ENCODE measurements at regions not wholly inside any gene's neighbourhood (a gene's known extent, or its start where the extent isn't known, plus 50 kb on each side); places are given as distances from the start of the nearest gene placed in this dataset.

DNA sequence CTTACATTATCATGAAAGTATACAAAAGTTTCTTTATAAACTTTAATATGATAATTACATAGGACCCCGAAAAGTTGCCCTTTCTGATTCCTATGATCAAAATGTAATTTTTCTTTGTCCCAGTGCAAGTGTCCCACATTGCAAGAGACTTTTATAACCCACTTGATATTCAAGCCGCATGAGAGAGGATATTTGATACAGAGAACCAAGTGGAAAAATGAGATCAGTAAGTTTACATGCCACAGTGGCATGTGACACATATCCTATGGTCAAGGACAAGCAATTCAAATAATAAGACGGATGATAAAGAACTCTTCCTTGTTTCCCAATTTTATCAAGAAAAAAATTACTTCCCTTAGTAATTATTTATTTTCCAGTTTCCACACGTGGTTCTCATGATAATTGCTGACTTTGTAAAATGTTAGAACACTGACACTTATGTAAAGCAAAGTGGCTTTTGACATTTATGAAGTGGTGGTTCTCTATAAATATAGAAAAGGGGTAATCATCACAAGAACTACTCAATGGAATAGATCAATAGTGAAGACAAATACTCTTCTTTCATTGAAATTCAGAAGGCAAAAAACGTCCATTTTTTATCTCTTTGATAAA is 273.7 kb upstream of the NOCT start:
- no peak for DNase-seq (ENCODE audit: low read depth)

DNA sequence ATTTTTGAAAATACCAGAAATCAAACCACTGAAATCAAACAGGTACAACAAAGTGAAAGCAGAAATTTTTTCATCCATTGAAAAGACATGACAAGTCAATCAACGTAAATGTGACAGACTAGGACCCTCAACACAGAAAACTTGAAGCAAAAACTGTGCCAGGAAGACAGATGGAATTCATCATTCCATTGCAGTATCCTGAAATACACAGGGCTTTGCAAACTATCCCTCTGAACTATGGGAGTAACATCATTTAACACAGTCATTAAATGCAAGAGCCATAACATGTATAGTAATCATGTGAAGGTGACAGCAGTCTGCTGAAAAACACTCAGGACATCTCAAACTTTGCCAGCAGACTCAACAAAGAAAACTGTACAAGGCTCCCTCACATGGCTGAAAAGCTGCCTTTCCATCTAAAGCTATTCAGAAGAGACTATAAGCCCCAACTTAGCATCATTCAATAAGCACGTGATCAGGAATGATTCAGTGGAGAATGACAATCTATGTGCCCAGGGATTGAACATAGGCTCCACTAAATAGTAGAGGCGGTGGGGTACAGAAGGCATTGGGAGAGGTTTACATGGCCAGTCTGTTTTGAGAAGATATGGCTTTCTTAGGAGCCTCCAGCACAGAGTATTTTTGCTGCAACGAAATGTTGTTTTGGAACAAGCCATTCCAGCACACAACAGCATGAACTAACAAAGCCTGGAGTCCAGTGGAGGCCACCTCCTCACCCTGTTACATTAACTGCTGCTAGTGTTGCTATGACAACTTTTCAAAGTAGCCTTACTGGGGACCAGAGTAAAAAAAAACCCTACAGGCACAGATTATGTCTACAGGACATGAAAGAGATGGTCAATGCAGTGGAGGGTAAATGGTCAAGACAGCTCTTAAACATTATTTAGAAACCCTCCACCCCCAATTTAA is 274.5 kb upstream of the NOCT start:
- DNase-seq (ENCODE audit: low read depth): no peak

DNA sequence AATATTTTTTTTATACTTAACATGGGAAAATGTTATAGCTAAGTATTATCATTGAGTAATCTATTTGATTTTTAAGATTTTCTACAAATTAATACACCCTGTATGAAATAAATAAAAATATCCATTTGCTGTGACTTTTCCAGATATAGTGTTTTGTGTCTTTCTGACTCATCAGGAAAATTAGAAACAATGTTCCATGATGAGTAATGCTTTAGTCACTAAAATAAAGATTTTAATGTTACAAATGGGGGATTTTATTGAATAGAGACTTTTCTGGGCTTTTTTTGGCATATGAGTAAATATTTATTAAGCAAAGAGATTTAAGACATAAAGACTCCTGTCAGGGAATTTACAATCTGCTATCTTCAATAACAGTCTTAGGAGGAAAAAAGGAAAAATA is 279.2 kb upstream of the NOCT start:
- no peak for DNase-seq (ENCODE audit: low read depth)

DNA sequence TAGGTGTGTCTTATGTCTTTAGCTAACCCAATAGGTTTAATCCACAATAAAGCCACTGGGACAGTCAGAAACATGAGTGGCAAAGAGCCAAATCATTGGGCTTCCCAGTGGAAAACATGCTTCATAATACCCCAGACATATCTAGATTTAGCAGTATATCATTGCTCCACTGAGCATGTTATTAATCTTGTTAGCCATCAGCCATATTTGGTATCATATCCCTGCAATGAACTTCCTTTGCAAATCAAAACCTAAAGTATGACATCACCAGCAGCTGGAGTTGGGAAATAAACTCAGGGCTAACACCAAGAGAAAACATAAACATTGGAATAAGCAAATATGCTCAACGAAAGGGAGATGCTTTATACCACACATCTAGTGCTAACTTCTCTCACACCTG is 280.8 kb upstream of the NOCT start:
- DNase-seq (ENCODE audit: low read depth): no peak

DNA sequence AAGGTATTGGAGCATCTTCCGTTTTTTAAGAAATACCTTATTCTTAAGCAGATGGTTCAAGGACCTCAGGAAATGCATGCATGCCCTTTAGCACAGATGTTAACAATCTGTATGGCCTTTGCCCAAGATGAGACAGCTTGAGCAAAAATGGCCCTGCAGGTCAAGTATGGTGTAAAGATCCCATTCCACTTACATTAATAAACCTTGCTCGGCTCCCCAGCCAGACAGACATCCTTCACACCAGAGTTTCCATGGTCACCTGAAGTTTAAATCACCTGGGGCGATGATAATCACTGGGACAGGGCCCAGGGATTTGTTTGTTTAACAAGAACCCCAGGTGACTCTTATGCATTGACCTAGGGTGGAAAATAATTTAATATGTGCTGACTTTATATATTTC is 287.0 kb upstream of the NOCT start:
- no peak for DNase-seq (ENCODE audit: low read depth)

DNA sequence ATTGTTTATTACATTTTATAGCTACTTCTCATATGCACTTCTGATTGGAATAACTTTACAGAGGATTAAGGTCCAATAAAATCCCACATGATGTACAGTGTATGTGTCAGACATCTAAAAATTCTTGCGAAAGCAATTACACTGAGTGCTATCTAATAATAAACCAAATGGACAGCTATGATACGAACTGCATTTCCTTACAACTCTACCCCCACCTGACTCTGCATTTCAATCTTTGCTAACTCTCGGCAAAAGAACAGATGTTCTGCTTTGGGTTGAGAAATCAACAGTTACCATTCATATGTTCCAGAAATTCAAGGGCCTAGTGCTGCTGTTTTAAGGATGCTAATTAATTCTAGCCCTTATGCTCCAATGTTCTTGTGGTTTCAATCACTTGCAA is 287.9 kb upstream of the NOCT start:
- DNase-seq (ENCODE audit: low read depth): no peak

DNA sequence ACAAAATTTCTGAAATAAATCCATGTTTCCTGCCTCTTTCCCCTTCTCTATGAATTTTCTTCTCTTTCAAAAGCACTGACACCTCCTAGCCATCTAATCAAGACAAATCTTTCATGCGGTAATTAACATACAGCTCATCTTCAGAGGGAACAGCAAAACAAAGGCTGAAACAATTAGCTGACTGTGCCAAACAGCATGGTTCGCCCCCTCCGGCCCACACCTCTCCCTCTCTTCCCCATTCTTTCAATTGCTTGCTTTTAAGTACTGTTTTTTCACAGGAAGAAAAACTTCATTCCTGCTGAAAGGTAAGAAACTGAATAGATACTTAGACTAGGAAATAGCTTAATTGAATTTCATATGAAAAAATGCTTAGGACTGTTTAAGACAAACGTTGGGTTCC is 291.1 kb upstream of the NOCT start:
- DNase-seq (ENCODE audit: low read depth): no peak

DNA sequence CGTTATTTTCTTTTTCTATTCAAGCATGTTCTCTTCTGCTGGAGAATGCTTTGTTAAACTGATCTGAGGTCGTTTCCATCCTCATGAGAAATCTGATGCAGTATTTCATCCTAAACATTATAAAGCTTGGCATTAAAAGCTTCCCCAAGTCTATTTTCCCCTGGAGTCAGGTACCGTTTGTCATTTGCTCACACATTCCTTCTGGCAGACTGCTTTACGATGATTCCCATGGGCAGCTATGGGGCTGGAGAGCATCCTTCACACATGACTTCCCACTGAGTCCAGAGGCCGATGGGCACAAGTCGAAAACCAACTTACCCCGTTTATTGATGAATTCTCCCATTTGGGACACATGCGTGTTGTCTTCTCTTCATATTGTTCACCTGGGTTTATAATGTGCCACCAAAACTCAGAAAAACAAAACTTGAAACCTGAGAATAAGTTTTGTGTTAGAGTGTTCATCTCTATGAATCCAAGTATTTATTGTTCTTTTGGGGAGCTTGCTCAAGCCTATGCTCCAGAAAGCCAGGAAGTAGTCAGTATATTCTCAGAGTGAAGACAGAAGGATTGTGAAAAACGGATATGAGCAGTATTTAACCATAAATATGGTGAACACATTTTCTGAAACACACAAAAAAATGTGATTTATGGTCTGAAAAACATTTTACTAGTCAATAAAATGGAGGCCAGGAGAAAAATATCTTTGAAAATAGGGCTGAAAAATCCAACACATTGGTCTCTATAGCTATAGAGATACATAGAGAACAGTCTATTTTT is 298.8 kb upstream of the NOCT start:
- DNase-seq (ENCODE audit: low read depth): no peak

DNA sequence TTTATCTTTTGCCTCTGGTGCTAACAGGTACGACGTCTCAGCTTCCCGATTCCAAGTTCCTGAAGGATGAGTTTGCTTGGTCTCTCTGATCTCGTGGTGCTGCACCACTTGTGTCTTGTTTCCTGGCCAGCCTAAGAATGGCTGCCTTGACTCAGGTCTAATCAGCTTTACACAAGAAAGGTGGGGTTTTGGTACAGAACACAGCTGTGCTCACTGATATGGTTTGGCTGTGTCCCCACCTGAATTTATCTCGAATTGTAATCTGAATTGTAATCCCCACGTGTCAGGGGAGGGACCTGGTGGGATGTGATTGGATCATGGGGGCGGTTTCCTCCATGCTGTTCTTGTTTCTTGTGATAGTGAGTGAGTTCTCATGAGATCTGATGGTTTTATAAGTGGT is 305.3 kb upstream of the NOCT start:
- no peak for DNase-seq (ENCODE audit: low read depth)

DNA sequence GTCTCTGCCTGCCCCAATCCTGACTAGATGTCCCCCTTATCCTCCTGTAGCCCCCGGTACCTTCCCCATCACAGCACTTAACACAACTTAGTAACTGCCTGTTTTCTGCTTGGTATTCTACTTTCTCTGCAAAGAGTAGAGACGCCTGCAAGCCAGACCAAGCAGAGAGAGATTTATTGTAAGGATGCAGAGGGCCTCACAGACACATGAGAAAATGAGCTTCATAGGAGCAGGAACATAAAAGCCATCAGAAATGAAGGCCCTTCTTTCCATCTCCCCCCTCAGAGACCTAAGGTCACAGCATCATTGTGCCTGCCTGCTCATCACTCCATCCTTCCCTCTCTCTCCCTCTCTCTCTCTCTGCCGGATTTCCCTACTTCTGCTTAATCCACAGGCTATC is 305.7 kb upstream of the NOCT start:
- DNase-seq (ENCODE audit: low read depth): no peak

DNA sequence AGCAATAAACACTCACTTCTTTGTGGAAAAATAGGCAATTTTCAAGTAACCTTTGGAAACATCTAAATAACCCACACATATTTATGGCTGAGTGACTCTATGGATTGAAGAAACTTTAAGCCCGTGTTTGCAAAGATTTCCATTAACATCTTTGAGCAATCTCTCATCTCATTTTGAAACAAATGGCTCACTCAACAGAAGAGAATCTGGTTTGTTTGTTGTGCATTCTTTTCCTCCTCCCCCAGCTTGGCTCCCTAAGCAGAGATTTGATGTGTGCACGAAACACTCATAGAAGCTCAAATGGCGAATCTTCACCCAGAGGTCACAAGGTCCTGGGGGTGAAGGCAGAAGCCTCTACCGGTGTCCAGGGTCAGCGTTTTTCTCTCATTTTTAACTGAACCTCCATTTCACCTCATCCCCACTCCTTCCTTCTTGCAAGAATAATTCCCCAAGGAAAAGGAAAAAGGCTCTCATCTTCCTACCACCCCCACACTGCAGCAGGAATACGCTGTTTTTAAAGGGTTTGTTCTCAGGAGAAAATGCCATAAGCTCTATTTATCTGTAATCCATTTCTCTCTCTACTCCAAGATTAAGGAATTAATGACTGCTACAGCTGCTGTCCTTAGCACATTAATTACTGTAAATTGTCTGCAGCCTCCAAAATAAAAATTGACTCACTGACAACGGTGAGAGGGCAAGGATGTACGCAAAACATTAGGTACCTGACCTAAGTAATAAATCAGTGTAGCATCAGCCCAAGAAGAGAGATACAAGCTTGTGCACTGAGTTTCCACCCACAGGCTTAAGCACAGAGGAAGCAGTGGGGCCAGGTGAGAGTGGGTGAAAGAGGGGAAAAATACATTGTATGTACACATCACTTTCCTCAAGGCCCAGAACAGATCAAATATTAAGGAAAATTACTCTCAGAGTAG is 307.6 kb upstream of the NOCT start:
- DNase-seq (ENCODE audit: low read depth): no peak

DNA sequence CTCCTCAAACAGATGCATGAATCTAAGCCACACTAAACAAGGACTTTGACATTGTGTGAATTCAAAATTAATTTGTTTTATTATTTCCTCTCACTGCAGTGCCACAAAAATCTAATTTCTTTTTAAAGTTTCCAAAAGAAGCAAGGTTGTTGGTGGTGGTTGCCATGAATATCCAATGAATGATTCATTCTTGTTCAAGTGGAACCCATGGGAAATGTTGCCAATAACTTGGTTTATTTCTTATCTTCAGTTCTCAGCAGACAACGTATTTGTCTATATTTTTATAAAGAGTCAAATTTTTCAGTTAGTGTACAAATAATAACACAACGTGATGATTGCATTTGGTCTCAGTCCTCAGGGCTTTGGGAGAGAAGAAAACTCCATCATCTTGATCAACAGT is 309.4 kb upstream of the NOCT start:
- no peak for DNase-seq (ENCODE audit: low read depth)

DNA sequence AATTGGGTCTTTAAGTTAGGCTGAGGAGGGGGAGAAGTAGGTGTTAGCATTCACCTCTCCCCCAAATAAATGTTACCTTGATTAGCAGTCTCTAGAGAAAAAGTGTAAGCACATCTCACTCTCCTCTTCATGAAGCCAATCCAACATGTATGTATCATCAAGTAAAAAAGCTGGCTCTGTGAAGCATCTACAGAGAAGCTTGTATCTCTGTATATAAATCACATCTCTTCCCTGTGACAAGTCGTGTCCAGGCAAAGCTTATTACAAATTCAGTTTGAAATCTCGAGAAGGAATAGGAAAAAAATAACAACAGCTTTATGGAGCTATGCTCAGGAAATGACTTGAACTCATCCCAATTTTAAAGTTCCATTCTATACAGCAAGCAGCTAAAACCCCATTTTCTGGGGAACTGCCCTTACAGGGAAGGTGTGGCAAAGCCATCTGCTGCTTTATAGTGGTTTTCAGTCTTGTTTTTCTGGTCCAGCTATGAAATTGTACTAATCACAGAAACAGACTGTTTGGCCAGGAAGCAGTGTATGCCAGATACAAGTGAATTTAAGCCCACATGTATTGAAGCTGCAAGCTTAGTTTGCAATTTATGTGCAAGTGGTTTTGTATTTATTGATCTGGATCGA is 313.3 kb upstream of the NOCT start:
- DNase-seq (ENCODE audit: low read depth): no peak

DNA sequence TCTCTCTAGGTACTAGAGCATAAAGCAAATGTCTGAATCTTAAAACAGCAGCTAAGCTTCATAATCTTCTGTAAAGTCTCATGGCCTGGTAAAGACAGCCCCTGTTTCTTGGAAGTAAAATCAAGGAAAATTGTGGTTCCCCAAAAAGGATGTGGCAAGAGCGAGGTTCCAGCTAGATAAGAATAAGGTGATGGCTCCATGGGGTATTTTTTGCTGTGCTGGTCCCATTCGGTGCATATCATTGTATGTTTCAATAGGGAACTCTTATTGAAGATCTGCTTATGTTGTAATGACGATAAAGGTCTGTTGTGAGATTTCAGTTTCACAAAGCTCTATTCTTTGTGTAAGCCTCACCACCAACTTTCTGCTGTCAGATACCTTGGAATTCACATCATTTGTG is 316.9 kb upstream of the NOCT start:
- no peak for DNase-seq (ENCODE audit: low read depth)

DNA sequence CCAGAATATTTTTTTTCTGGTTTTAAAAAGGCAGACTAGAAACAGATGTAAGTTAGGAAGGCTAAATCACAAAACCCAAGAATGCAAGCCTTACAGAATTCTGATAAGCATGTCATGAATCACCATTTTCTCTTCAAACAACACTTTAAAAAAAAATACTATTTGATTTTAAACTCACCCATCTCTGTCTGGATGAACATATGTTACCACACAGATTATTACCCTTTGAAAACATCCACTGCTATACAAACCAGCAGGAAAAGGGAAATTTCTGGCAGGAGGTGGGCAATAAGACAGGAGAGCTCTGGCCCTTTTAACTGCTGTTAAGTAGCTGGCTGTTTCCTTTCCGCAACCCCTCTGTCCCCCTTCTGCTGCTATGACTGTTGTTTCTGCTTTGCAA is 317.7 kb upstream of the NOCT start:
- DNase-seq (ENCODE audit: low read depth): no peak

DNA sequence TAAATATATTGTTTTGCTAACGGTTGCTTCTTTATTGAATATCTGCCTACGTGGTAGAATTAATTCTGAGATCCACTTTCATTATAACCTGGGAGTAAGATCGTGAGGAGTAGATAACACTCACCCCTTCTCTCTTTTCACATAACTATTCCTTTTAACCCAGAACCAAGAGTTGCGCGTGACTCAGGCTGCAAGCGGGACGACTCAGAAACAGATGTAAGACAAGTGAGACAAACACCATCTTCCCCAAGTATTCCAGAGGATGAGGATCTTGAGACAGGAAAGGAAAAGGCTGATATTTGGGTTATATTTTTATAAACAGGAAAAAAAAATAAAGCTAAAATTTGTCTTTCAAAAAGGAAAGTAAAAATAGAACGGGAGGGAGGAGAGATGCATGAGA is 318.8 kb upstream of the NOCT start:
- DNase-seq (ENCODE audit: low read depth): no peak

DNA sequence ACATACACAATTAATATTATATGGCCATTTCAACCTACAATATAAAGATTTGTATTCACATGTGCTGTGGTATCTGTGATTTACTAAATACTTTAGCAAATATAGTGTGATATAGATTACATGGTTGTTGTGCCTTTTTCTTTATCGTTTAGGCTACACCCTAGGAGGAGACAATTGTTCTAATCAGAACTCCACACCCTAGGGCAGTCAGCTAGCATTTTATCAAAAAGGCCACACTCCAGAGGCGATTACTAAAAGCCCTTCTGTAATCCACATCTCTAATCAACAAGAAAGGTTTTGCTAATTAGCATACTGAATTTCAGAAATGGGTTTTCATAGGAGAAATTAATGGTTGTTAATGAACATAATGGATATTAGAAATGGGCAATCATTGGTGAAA is 319.5 kb upstream of the NOCT start:
- no peak for DNase-seq (ENCODE audit: low read depth)

DNA sequence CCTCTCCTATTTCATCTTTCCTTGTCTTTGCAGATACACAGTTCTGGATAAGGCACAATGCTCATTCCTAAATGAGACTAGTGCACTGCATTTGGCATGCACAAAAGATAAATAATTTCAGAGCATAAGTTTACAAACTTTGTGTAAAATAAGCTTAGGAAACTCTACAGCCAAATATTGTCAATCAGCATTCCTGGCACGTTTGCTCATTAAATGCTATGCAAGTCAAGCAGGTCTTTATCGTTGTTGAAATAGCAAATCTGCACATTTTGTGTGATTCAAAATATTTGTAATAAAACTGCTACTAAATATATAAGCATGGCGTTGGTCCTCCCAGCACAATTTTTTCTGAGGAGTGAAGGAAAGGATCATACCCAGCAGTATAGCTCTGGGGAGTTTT is 322.1 kb upstream of the NOCT start:
- DNase-seq (ENCODE audit: low read depth): no peak

DNA sequence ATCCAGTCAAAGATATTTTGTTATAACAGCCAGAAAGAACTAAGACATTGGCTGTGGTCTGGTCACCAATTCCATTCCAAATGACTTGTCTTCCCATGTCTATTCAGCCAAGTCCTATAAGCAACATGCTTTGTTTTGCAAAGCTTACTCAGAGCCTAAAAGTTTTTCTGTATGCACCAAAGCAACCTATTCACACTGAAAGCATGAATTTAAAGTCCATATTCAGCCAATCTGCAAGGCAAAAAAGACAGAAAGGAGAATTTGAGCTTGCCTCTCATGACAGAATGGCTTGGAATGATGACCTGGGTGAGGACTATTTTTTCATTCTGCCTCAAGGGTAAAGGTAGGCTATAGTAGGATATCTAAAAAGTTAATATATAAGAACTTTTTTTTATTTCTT is 323.2 kb upstream of the NOCT start:
- DNase-seq (ENCODE audit: low read depth): no peak

DNA sequence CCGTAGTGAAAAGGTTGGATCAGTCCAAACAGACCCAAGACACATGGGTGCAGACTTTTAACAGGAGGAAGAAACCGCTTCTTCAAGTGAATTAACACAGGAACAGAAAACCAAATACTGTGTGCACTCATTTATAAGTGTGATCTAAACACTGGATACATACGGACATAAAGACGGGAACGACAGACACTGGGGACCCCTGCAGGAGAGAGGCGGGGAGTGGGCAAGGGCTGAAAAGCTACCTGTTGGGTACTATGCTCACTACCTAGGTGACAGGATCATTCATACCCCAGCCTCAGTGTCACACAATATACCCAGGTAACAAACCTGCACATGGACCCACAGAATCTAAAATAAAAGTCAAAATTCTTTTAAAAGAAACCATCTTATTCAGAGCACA is 326.0 kb upstream of the NOCT start:
- DNase-seq (ENCODE audit: low read depth): no peak

DNA sequence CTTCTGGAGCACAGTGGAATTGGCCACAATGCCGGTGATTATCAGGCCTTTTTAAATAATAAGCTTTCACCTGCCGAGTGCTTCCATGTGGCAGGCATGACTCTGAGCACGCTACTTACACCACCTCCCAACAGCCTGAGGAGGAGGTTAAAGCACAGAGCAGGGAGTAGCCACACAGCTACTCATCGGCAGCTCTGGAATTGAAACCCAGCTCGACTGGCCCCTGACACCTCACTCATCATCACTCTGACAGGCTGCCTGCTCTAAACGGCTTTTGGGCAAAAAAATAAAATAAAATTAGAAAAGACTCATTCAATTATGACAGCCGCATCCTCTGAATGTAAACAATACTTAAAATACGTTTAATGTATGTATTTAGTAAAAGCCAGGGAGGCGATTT is 326.4 kb upstream of the NOCT start:
- DNase-seq (ENCODE audit: low read depth): no peak
